Breast epithelium (tissue), 4 donors: ENCODE measurements at regions not wholly inside any gene's neighbourhood (a gene's known extent, or its start where the extent isn't known, plus 50 kb on each side); places are given as distances from the start of the nearest gene placed in this dataset.

Experiments used
- DNase-seq, 2 donors: peaks; one replicate each; pipeline ENCODE4 v3.0.0-alpha.2; 2019; ENCODE audit warnings: low spot score in 2 of 2
- H3K27ac ChIP-seq, 2 donors: fragments of 200-600 bp; sonication (generic) in 1 of 2; one replicate each; pipeline ENCODE4 v1.5.1; 2016 to 2019; ENCODE audit warnings: mild to moderate bottlenecking in 1 of 2
- H3K27me3 ChIP-seq, 2 donors: fragments of 200-600 bp; sonication (generic) in 1 of 2; one replicate each; pipeline versions ENCODE4 v1.5.1 to v1.6.0; 2017 to 2019; ENCODE audit warnings: control low read depth in 1 of 2, mild to moderate bottlenecking in 1 of 2
- H3K36me3 ChIP-seq: fragments of 200-600 bp; one replicate; pipeline ENCODE4 v1.5.1; 2019
- H3K4me1 ChIP-seq, 2 donors: fragments of 200-600 bp; sonication (generic); one replicate each; pipeline ENCODE4 v1.5.1; 2016 to 2019; ENCODE audit warnings: control low read depth in 1 of 2
- H3K4me3 ChIP-seq, 3 donors: fragments of 200-600 bp; sonication (generic); 1 replicate in 2 of 3; 2 replicates in 1 of 3; pipeline ENCODE4 v1.5.1; 2016 to 2019; ENCODE audit warnings: mild to moderate bottlenecking in 3 of 3, moderate library complexity in 2 of 3
- H3K9me3 ChIP-seq, 2 donors: fragments of 200-600 bp; sonication (generic) in 1 of 2; one replicate each; pipeline ENCODE4 v1.5.1; 2016 to 2019; ENCODE audit warnings: control low read depth in 1 of 2
- CTCF ChIP-seq, 3 donors: fragments of 450-650 bp; IDR thresholded peaks; one replicate each; pipeline ENCODE4 v1.5.1; 2016 to 2017; ENCODE audit warnings: antibody characterized with exemption in 3 of 3, mild to moderate bottlenecking in 3 of 3, moderate library complexity in 3 of 3
- POLR2A ChIP-seq: fragments of 450-650 bp; IDR thresholded peaks from one replicate; pipeline ENCODE4 v1.6.1; 2016; ENCODE audit warnings: antibody characterized with exemption, mild to moderate bottlenecking, moderate library complexity
- POLR2AphosphoS5 ChIP-seq, 3 donors: sonication (generic); formaldehyde crosslinking; IDR thresholded peaks; one replicate each; pipeline ENCODE4 v1.6.1; 2017; ENCODE audit warnings: antibody characterized with exemption in 3 of 3
- intact Hi-C: fragments of 100-400 bp; cut with DNase I; formaldehyde crosslinking; loops from one replicate; pipeline ENCODE4 v1.15.1; 2023; ENCODE audit warnings: low total_unique reads

DNA sequence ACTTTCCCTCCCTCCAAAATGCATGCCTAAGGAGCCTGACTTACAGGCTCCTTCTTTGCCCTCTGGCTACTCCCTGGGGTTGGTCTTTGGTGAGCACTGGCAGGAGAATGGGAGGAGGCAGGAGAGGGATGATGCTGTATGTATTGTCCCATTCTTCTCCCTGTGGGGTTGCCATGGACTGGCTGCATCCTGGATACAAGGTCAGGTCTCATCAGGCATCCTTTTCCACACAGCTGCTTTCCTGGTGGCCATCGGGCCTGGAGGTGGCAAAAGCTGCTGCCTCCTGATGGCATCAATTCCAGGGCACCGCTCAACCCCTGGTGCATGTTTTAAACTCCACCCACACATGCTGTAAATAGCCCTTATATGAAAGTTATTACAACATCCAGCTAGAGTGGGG is 257.2 kb downstream of the ETS1 start:
- Histone ChIP-seq H3K4me3 (no peak overlapping the region), H3K27ac (peak overlapping the region in 1 of 2 donors; percentile 54)

GRCh38 chr11:128328955-128329551 is 258.3 kb downstream of the ETS1 start:
- no peaks in the 10 kb centered on the region for H3K27me3 ChIP-seq
- no peaks in the 10 kb centered on the region for H3K36me3 ChIP-seq
- H3K9me3 ChIP-seq: no peaks in the 10 kb centered on the region
- TF ChIP-seq POLR2AphosphoS5 (IDR thresholded peaks at IDR 0.05) (no peak), CTCF (IDR thresholded peaks at IDR 0.05) (no peak), POLR2A (no peak)
- peak overlapping the region in 1 of 2 donors; percentile 17 for H3K27ac ChIP-seq
- H3K4me3 ChIP-seq: no peak overlapping the region
- intact Hi-C loops: no loop called here
- H3K4me1 ChIP-seq: no peaks in the 10 kb centered on the region
- no peak for DNase-seq

More for the DNA sequence above, 257.2 kb downstream of the ETS1 start:
- no peak for TF ChIP-seq POLR2AphosphoS5 (IDR thresholded peaks at IDR 0.05)
- TF ChIP-seq POLR2A: no peak
- no peak for TF ChIP-seq CTCF (IDR thresholded peaks at IDR 0.05)
- H3K36me3 ChIP-seq: no peaks in the 10 kb centered on the region
- no peaks in the 10 kb centered on the region for H3K9me3 ChIP-seq
- H3K4me1 ChIP-seq: no peaks in the 10 kb centered on the region
- no peak for DNase-seq
- no peaks in the 10 kb centered on the region for H3K27me3 ChIP-seq
- intact Hi-C loops: no loop called here

GRCh38 chr11:128327274-128327673 is 260.1 kb downstream of the ETS1 start:
- Histone ChIP-seq H3K36me3 (no peaks in the 10 kb centered on the region), H3K27me3 (no peaks in the 10 kb centered on the region), H3K4me1 (no peaks in the 10 kb centered on the region), H3K9me3 (no peaks in the 10 kb centered on the region), H3K4me3 (no peak overlapping the region), H3K27ac (no peak overlapping the region)
- intact Hi-C loops: no loop called here
- no peak for DNase-seq
- TF ChIP-seq CTCF (IDR thresholded peaks at IDR 0.05) (no peak), POLR2A (no peak), POLR2AphosphoS5 (IDR thresholded peaks at IDR 0.05) (no peak)

DNA sequence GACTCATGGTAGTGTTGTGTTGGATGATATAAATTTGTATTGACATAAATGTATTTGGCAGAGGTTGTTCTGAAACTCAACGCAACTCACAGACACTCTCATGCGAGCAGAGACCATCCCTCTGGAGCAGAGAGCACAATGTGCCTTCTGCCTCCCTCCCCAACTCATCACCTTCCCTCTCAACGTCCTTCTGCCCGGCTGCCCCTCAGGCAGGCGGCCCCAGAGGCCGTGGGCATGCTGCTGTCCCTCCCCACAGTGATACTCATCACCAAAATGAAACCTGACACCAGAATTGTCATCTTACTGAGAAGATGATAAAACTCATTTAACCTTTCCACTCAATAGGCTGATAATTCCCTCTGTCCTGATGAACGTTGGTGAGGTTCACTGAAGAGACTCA is 260.6 kb downstream of the ETS1 start:
- no peaks in the 10 kb centered on the region for H3K9me3 ChIP-seq
- no peaks in the 10 kb centered on the region for H3K36me3 ChIP-seq
- TF ChIP-seq POLR2A: no peak
- no peak for TF ChIP-seq POLR2AphosphoS5 (IDR thresholded peaks at IDR 0.05)
- no peak for TF ChIP-seq CTCF (IDR thresholded peaks at IDR 0.05)
- no peak overlapping the region for H3K4me3 ChIP-seq
- no peak overlapping the region for H3K27ac ChIP-seq
- no peaks in the 10 kb centered on the region for H3K4me1 ChIP-seq
- intact Hi-C loops: no loop called here
- no peak for DNase-seq
- no peaks in the 10 kb centered on the region for H3K27me3 ChIP-seq

DNA sequence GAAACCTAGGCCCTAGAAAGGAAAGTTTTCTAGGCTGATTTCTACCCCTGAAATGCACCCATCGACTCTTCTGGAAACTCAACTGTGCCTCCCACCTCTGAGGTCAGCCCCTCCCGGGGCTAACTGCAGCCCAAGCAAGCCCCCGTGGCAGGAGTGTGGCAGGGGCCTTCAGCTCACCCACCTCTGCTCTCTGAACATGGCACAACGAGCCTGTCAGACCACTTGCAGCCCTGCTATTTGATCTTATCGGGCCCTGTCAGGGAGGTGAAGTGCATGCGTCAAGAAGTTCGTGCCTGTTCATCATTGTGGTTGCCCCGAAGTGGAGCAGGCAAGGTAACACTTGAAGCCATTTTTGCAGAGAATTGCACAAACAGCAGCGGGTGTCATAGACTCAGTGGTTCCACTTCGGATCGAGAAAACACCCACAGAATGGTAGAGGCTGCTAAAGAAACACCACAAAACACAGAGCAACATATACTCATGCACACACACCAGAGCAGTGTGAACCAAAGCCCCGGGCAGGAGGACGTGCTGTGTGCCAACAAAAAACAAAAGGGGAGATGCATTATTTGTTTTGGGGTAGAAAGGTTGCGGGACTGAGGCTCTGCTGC is 262.7 kb downstream of the ETS1 start:
- Histone ChIP-seq H3K36me3 (no peaks in the 10 kb centered on the region), H3K27ac (no peak overlapping the region), H3K27me3 (no peaks in the 10 kb centered on the region), H3K9me3 (no peaks in the 10 kb centered on the region), H3K4me1 (no peaks in the 10 kb centered on the region), H3K4me3 (no peak overlapping the region)
- TF ChIP-seq POLR2A (no peak), CTCF (IDR thresholded peaks at IDR 0.05) (no peak), POLR2AphosphoS5 (IDR thresholded peaks at IDR 0.05) (no peak)
- DNase-seq: no peak
- intact Hi-C loops: no loop called here
